PC-3 (cell line): ENCODE measurements at regions not wholly inside any gene's neighbourhood (a gene's known extent, or its start where the extent isn't known, plus 50 kb on each side); places are given as distances from the start of the nearest gene placed in this dataset.

ENCODE experiments used
- ATAC-seq: fragments of 200-7000 bp; cut with Tn5 transposase; 2 replicates; pipeline ENCODE4 v1.9.1; 2020; ENCODE audit warnings: mild to moderate bottlenecking, moderate library complexity
- BruUV-seq: library from RNA; stranded (reverse); fragments of 400-500 nt; replicated peaks from 2 replicates; lab custom pipeline; 2021; lab: Mats Ljungman, UMichigan
- CTCF ChIA-PET: fragments of 300-600 bp; sonication (Branson Sonifier 250); formaldehyde crosslinking; loops from one replicate; lab custom pipeline; 2022; ENCODE audit warnings: antibody characterized with exemption; lab: Charles Lee
- POLR2A ChIA-PET: fragments of 300-600 bp; sonication (Branson Sonifier 250); formaldehyde crosslinking; loops from one replicate; lab custom pipeline; 2022; ENCODE audit warnings: antibody characterized with exemption; ENCODE audit not compliant: unreplicated experiment; lab: Charles Lee
- DNase-seq: peaks from one replicate; pipeline ENCODE4 v3.0.0-alpha.2; 2015
- H2AFZ ChIP-seq: fragments of 300-600 bp; sonication (generic); 2 replicates; pipeline ENCODE4 v1.6.0; 2016; ENCODE audit warnings: antibody characterized with exemption, low read length
- H3F3A ChIP-seq: fragments of 300-600 bp; sonication (generic); one replicate; pipeline ENCODE4 v1.6.0; 2017; ENCODE audit warnings: antibody characterized with exemption, low read length, control low read depth, mild to moderate bottlenecking; ENCODE audit not compliant: unreplicated experiment
- H3K27ac ChIP-seq: fragments of 300-600 bp; sonication (generic); 2 replicates; pipeline ENCODE4 v1.5.1; 2016; ENCODE audit warnings: mild to moderate bottlenecking, low read length
- H3K27me3 ChIP-seq: fragments of 300-600 bp; sonication (generic); 2 replicates; pipeline ENCODE4 v1.6.1; 2016; ENCODE audit warnings: low read length, mixed read lengths
- H3K36me3 ChIP-seq: fragments of 300-600 bp; sonication (generic); 2 replicates; pipeline ENCODE4 v1.6.1; 2016; ENCODE audit warnings: low read depth, mixed run types, low read length, mixed read lengths
- H3K4me1 ChIP-seq: fragments of 300-600 bp; sonication (generic); 2 replicates; pipeline ENCODE4 v1.5.1; 2016; ENCODE audit warnings: low read length; ENCODE audit not compliant: insufficient read depth
- H3K4me2 ChIP-seq: fragments of 300-600 bp; sonication (generic); 2 replicates; pipeline ENCODE4 v1.6.0; 2016; ENCODE audit warnings: low read length
- H3K4me3 ChIP-seq: fragments of 300-600 bp; sonication (generic); 2 replicates; pipeline ENCODE4 v1.5.1; 2016; ENCODE audit warnings: mild to moderate bottlenecking, low read length, mixed read lengths
- H3K79me2 ChIP-seq: fragments of 300-600 bp; sonication (generic); 2 replicates; pipeline ENCODE4 v1.6.1; 2017; ENCODE audit warnings: low read length, mixed read lengths
- H3K9ac ChIP-seq: fragments of 300-600 bp; sonication (generic); 2 replicates; pipeline ENCODE4 v1.6.0; 2016; ENCODE audit warnings: mild to moderate bottlenecking, low read length
- H3K9me2 ChIP-seq: fragments of 300-600 bp; sonication (generic); replicated peaks from 2 replicates; pipeline ENCODE4 v1.6.1; 2016; ENCODE audit warnings: mixed run types, low read length, mixed read lengths
- H3K9me3 ChIP-seq: fragments of 300-600 bp; sonication (generic); 2 replicates; pipeline ENCODE4 v1.6.1; 2016; ENCODE audit warnings: low read length, mixed read lengths
- H4K20me1 ChIP-seq: fragments of 300-600 bp; sonication (generic); 2 replicates; pipeline ENCODE4 v1.6.1; 2016; ENCODE audit warnings: low read length, mixed read lengths
- EZH2phosphoT487 ChIP-seq: fragments of 300-600 bp; sonication (generic); IDR thresholded peaks from 2 replicates; pipeline ENCODE4 v1.6.1; 2018; ENCODE audit warnings: mild to moderate bottlenecking, antibody characterized with exemption, low read length, borderline replicate concordance
- intact Hi-C: fragments of 100-400 bp; cut with micrococcal nuclease; formaldehyde crosslinking; loops from 2 replicates; pipeline ENCODE4 v1.9.0; 2023
- TF ChIP-seq, protein P1 (sequence below): fragments of 300-600 bp; sonication (generic); conservative IDR thresholded peaks from 2 replicates; pipeline ENCODE4 v1.5.1; 2017; ENCODE audit warnings: antibody characterized with exemption, low read depth, mild to moderate bottlenecking, low read length

DNA sequence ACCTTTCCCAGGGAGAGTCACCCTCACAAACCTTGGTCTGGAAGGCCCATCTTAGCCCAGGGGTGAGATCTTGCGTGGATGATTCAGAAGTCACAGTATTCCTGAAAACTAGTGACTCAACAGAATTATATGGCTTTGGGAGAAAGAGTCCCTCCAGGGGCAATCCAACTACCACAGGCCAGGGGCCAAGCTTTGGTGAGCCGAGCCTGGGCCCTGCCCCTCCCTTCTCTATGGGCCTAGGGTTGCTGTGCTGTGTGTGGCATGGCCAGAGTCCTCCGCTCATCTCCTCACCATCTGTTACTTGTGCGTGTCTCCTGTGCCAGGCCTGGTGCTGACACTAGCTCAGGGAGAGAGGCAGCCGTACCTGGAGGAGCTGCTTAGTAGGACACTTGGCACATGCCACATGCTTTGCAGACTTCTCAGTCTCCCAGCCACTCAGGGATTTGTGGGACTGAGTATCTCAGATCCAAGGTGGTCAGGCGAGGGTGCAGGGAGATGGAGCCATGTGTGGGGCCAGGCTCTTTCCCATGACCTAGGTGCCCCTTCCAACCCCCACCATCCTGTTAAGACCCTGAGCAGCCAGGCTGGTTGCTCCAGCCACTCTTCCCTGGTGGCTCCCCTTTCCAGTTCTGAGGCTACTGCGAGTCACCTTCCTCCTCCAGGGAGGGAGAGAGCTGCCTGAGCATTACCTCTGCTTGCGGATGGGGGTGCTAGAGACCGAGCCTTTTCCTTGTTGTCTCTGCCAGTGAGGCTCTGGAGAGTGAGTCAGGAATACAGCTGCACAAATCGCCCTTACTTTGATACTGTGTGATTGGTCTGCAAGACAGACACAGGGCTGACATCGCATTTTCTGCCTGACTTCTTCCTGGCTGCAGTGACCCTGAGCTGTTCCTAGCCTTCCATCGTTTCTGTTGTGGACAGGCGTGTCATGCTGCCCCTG lies 94.1 kb downstream of the SLC25A47 start:
- H2AFZ ChIP-seq = peak overlapping the region; percentile 58
- H3K79me2 ChIP-seq = no peaks in the 10 kb centered on the region
- H3K9me3 ChIP-seq = no peaks in the 10 kb centered on the region
- peak; percentile 94 for DNase-seq
- ChIA-PET CTCF (interaction anchor here (0.6 to 3.8 kb wide), 9 partner anchors 22 to 236 kb away, joined by 3 to 25 read pairs (median 6); no protein-coding TSS in a partner anchor), POLR2A (interaction anchor here (0.6 kb wide), 1 partner anchor 108 kb away, joined by 3 read pairs; no protein-coding TSS in a partner anchor)
- no peak overlapping the region for H3K4me3 ChIP-seq
- peak; percentile 91 for ATAC-seq
- no peaks in the 10 kb centered on the region for H4K20me1 ChIP-seq
- H3K4me1 ChIP-seq = peaks cover 27% of the 10 kb centered on the region
- H3F3A ChIP-seq = no peaks in the 10 kb centered on the region
- H3K4me2 ChIP-seq = peak overlapping the region; percentile 32
- H3K9me2 ChIP-seq = no peaks in the 10 kb centered on the region
- peak overlapping the region; percentile 62 for H3K9ac ChIP-seq
- H3K36me3 ChIP-seq = no peaks in the 10 kb centered on the region
- no peaks in the 10 kb centered on the region for H3K27me3 ChIP-seq
- no TSS peak for BruUV-seq
- intact Hi-C loops = loop anchor here (1.0 kb wide), 4 partner anchors 23 to 237 kb away; no protein-coding TSS in a partner anchor
- H3K27ac ChIP-seq = peak overlapping the region; percentile 91
- TF ChIP-seq EZH2phosphoT487 = no peak
- TF ChIP-seq, protein P1, sequence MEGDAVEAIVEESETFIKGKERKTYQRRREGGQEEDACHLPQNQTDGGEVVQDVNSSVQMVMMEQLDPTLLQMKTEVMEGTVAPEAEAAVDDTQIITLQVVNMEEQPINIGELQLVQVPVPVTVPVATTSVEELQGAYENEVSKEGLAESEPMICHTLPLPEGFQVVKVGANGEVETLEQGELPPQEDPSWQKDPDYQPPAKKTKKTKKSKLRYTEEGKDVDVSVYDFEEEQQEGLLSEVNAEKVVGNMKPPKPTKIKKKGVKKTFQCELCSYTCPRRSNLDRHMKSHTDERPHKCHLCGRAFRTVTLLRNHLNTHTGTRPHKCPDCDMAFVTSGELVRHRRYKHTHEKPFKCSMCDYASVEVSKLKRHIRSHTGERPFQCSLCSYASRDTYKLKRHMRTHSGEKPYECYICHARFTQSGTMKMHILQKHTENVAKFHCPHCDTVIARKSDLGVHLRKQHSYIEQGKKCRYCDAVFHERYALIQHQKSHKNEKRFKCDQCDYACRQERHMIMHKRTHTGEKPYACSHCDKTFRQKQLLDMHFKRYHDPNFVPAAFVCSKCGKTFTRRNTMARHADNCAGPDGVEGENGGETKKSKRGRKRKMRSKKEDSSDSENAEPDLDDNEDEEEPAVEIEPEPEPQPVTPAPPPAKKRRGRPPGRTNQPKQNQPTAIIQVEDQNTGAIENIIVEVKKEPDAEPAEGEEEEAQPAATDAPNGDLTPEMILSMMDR = peak; percentile 88

- no peaks in the 10 kb centered on the region for H3K27me3 ChIP-seq
- no peak overlapping the region for H3K27ac ChIP-seq
- no peak for TF ChIP-seq EZH2phosphoT487
- TF ChIP-seq, protein P1 = peak; percentile 27; the same call in 1 of the 2 replicates
- intact Hi-C loops = no loop called here
- no peaks in the 10 kb centered on the region for H3F3A ChIP-seq
- H2AFZ ChIP-seq = no peak overlapping the region
- H3K9ac ChIP-seq = no peak overlapping the region
- no peaks in the 10 kb centered on the region for H3K9me2 ChIP-seq
- H3K36me3 ChIP-seq = no peaks in the 10 kb centered on the region
- POLR2A ChIA-PET = no interaction called here
- H3K79me2 ChIP-seq = no peaks in the 10 kb centered on the region
- no peak overlapping the region for H3K4me2 ChIP-seq
- no TSS peak for BruUV-seq
- DNase-seq (no peak), ATAC-seq (no peak)
- peaks cover 45% of the 10 kb centered on the region for H3K4me1 ChIP-seq
- no peaks in the 10 kb centered on the region for H4K20me1 ChIP-seq
- CTCF ChIA-PET = interaction anchor here (2.7 kb wide), 1 partner anchor 35 kb away, joined by 12 read pairs; no protein-coding TSS in a partner anchor
- no peak overlapping the region for H3K4me3 ChIP-seq
- H3K9me3 ChIP-seq = no peaks in the 10 kb centered on the region
Observed at GRCh38 chr14:100419856-100420255, 96.7 kb downstream of the SLC25A47 start.
